Naive thymus-derived CD4-positive, alpha-beta T cell (primary cell): ENCODE measurements at regions not wholly inside any gene's neighbourhood (a gene's known extent, or its start where the extent isn't known, plus 50 kb on each side); places are given as distances from the start of the nearest gene placed in this dataset.

Experiments used
- ATAC-seq: fragments of 150-1000 bp; cut with Tn5 transposase; 2 replicates; pipeline ENCODE4 v1.10.0; 2021; ENCODE audit warnings: mild to moderate bottlenecking, moderate library complexity
- CTCF ChIA-PET: fragments of 350-600 bp; sonication (Branson Sonifier 250); formaldehyde crosslinking; loops from one replicate; lab custom pipeline; 2021; ENCODE audit warnings: antibody characterized with exemption; lab: Charles Lee
- POLR2A ChIA-PET: fragments of 350-600 bp; sonication (Branson Sonifier 250); formaldehyde crosslinking; loops from one replicate; lab custom pipeline; 2021; ENCODE audit warnings: antibody characterized with exemption, inconsistent platforms; lab: Charles Lee
- DNase-seq, 9 donors: peaks; one replicate each; pipeline versions ENCODE4 v3.0.0 to v3.0.0-alpha.2; 2020 to 2022; ENCODE audit warnings: mixed read lengths in 1 of 9
- H3K27ac ChIP-seq: one replicate; pipeline ENCODE4 v1.7.0; 2013; ENCODE audit warnings: mild to moderate bottlenecking, low read depth, low read length, moderate library complexity
- H3K27me3 ChIP-seq, 2 donors: one replicate each; pipeline ENCODE4 v1.7.0; 2013; ENCODE audit warnings: low read length in 2 of 2, mild to moderate bottlenecking in 2 of 2, moderate library complexity in 2 of 2; ENCODE audit not compliant: control insufficient read depth in 2 of 2, insufficient read depth in 2 of 2
- H3K36me3 ChIP-seq, 3 experiments: 1 replicate in 2 of 3; 2 replicates in 1 of 3; pipeline ENCODE4 v1.7.0; 2013; ENCODE audit warnings: low read length in 3 of 3, mild to moderate bottlenecking in 3 of 3, moderate library complexity in 1 of 3; ENCODE audit not compliant: insufficient read depth in 3 of 3, control insufficient read depth in 2 of 3
- H3K4me1 ChIP-seq, 2 donors: one replicate each; pipeline ENCODE4 v1.7.0; 2013; ENCODE audit warnings: low read length in 2 of 2, mild to moderate bottlenecking in 2 of 2, moderate library complexity in 1 of 2; ENCODE audit not compliant: control insufficient read depth in 2 of 2, insufficient read depth in 2 of 2
- H3K4me3 ChIP-seq: 2 replicates; pipeline ENCODE4 v1.7.0; 2013; ENCODE audit warnings: mild to moderate bottlenecking, low read length
- H3K9me3 ChIP-seq, 3 experiments: 1 replicate in 2 of 3; 2 replicates in 1 of 3; pipeline ENCODE4 v1.7.0; 2013; ENCODE audit warnings: low read length in 3 of 3; ENCODE audit not compliant: control insufficient read depth in 2 of 3
- H3K27ac Mint-ChIP-seq, 9 donors: one replicate each; pipeline ENCODE4 v1.8.0; 2020 to 2022; ENCODE audit warnings: mixed read lengths in 9 of 9, mild to moderate bottlenecking in 8 of 9, moderate library complexity in 5 of 9, inconsistent platforms in 2 of 9
- H3K27me3 Mint-ChIP-seq, 5 donors: one replicate each; pipeline ENCODE4 v1.8.0; 2021 to 2022; ENCODE audit warnings: mixed read lengths in 5 of 5, mild to moderate bottlenecking in 1 of 5
- H3K36me3 Mint-ChIP-seq, 5 donors: one replicate each; pipeline ENCODE4 v1.8.0; 2020 to 2022; ENCODE audit warnings: mixed read lengths in 5 of 5, mild to moderate bottlenecking in 3 of 5, inconsistent platforms in 1 of 5
- H3K4me1 Mint-ChIP-seq, 7 donors: one replicate each; pipeline ENCODE4 v1.8.0; 2020 to 2022; ENCODE audit warnings: mixed read lengths in 7 of 7, mild to moderate bottlenecking in 3 of 7, inconsistent platforms in 1 of 7
- H3K4me3 Mint-ChIP-seq, 10 donors: one replicate each; pipeline ENCODE4 v1.8.0; 2020 to 2022; ENCODE audit warnings: mild to moderate bottlenecking in 10 of 10, mixed read lengths in 10 of 10, moderate library complexity in 6 of 10, inconsistent platforms in 2 of 10
- H3K9me3 Mint-ChIP-seq, 11 donors: one replicate each; pipeline ENCODE4 v1.8.0; 2020 to 2022; ENCODE audit warnings: mixed read lengths in 11 of 11, mild to moderate bottlenecking in 4 of 11, inconsistent platforms in 1 of 11, moderate library complexity in 1 of 11
- intact Hi-C, 2 donors: fragments of 100-400 bp; cut with micrococcal nuclease; formaldehyde crosslinking; loops; one replicate each; pipeline ENCODE4 v1.15.1; 2023

DNA sequence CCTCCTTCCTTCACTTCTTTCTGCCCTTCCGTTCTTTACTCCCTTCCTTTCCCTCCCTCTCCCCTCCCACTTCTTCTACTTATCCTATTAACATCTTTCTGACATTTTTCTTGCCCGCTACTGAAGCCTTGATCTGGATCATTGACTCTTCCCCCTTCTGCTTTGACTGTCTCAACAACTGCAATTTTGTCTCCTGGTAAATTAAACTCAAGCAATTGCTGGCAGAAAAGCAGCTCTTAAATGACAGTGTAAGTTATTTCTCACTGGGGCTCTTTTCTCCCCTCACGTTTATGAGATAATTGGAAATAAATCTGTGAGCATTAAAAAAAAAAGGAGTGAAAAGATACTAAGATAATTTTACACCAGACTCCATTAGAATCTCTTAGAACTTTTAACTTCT, 120.0 kb downstream of the SLC17A6 start:
- Histone ChIP-seq H3K36me3 (no peaks in the 10 kb centered on the region), H3K27me3 (peaks cover 0 to 4% of the 10 kb centered on the region in 2 donors), H3K9me3 (no peaks in the 10 kb centered on the region), H3K4me1 (no peaks in the 10 kb centered on the region), H3K4me3 (no peak overlapping the region), H3K27ac (no peak overlapping the region)
- Mint-ChIP-seq H3K36me3 (no peaks in the 10 kb centered on the region), H3K9me3 (peaks cover 0 to 4% (median 0%) of the 10 kb centered on the region in 11 donors), H3K27me3 (peaks cover 0 to 17% (median 1%) of the 10 kb centered on the region in 5 donors), H3K4me1 (no peaks in the 10 kb centered on the region), H3K27ac (no peak overlapping the region), H3K4me3 (no peak overlapping the region)
- intact Hi-C loops, result no loop called here
- POLR2A ChIA-PET, result no interaction called here
- DNase-seq (no peak), ATAC-seq (no peak)
- CTCF ChIA-PET, result no interaction called here

- Histone ChIP-seq H3K27ac (no peak overlapping the region), H3K4me3 (no peak overlapping the region), H3K4me1 (no peaks in the 10 kb centered on the region), H3K36me3 (no peaks in the 10 kb centered on the region), H3K27me3 (peaks cover 0 to 4% of the 10 kb centered on the region in 2 donors), H3K9me3 (no peaks in the 10 kb centered on the region)
- ChIA-PET CTCF (no interaction called here), POLR2A (no interaction called here)
- H3K27ac Mint-ChIP-seq, result no peak overlapping the region
- H3K4me3 Mint-ChIP-seq, result no peak overlapping the region
- no peak for ATAC-seq
- no peaks in the 10 kb centered on the region for H3K36me3 Mint-ChIP-seq
- peaks cover 0 to 4% (median 0%) of the 10 kb centered on the region in 11 donors for H3K9me3 Mint-ChIP-seq
- DNase-seq, result no peak
- H3K27me3 Mint-ChIP-seq, result peaks cover 0 to 16% (median 8%) of the 10 kb centered on the region in 5 donors
- no peaks in the 10 kb centered on the region for H3K4me1 Mint-ChIP-seq
- intact Hi-C loops, result no loop called here
Observed at GRCh38 chr11:22456993-22457762, 119.0 kb downstream of the SLC17A6 start.

- H3K36me3 ChIP-seq, result no peaks in the 10 kb centered on the region
- H3K4me3 Mint-ChIP-seq, result no peak overlapping the region
- no peak overlapping the region for H3K4me3 ChIP-seq
- POLR2A ChIA-PET, result no interaction called here
- no peaks in the 10 kb centered on the region for H3K4me1 Mint-ChIP-seq
- no peak overlapping the region for H3K27ac ChIP-seq
- intact Hi-C loops, result no loop called here
- no peak for DNase-seq
- peaks cover 0 to 2% (median 0%) of the 10 kb centered on the region in 11 donors for H3K9me3 Mint-ChIP-seq
- no peaks in the 10 kb centered on the region for H3K4me1 ChIP-seq
- no peaks in the 10 kb centered on the region for H3K9me3 ChIP-seq
- peaks cover 0 to 4% of the 10 kb centered on the region in 2 donors for H3K27me3 ChIP-seq
- peaks cover 0 to 22% (median 13%) of the 10 kb centered on the region in 5 donors for H3K27me3 Mint-ChIP-seq
- no peaks in the 10 kb centered on the region for H3K36me3 Mint-ChIP-seq
- H3K27ac Mint-ChIP-seq, result no peak overlapping the region
- no peak for ATAC-seq
- CTCF ChIA-PET, result no interaction called here
Observed at GRCh38 chr11:22454461-22455090, 116.4 kb downstream of the SLC17A6 start.

DNA sequence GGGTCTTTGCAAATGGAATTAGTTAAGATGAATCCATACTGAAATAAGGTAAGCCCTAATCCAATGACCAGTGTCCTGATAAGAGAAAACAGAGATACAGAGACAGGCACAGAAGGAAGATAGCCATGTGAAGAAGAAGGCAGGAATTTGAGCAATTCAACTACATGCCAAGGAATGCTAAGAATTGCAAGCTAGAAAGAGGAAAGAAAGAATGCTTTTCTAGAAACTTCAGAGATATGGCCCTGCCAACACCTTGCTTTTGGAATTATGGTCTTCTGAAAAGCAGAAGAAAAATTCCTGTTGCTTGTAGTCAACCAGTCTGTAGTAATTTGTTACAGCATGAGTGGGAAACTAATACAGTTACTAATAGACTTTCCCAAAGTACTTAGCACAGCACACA, 111.3 kb downstream of the SLC17A6 start:
- H3K27me3 Mint-ChIP-seq, result peaks cover 0 to 30% (median 27%) of the 10 kb centered on the region in 5 donors
- intact Hi-C loops, result no loop called here
- Histone ChIP-seq H3K27me3 (peaks cover 0 to under 1% of the 10 kb centered on the region in 2 donors), H3K4me3 (no peak overlapping the region), H3K9me3 (no peaks in the 10 kb centered on the region), H3K36me3 (no peaks in the 10 kb centered on the region), H3K27ac (no peak overlapping the region), H3K4me1 (no peaks in the 10 kb centered on the region)
- no peaks in the 10 kb centered on the region for H3K4me1 Mint-ChIP-seq
- H3K27ac Mint-ChIP-seq, result no peak overlapping the region
- ATAC-seq (no peak), DNase-seq (no peak)
- no peak overlapping the region for H3K4me3 Mint-ChIP-seq
- CTCF ChIA-PET, result no interaction called here
- POLR2A ChIA-PET, result no interaction called here
- no peaks in the 10 kb centered on the region for H3K36me3 Mint-ChIP-seq
- peaks cover 0 to 5% (median 0%) of the 10 kb centered on the region in 11 donors for H3K9me3 Mint-ChIP-seq

GRCh38 chr11:22444076-22444475, 105.9 kb downstream of the SLC17A6 start:
- Histone ChIP-seq H3K27me3 (no peaks in the 10 kb centered on the region), H3K4me1 (no peaks in the 10 kb centered on the region), H3K27ac (no peak overlapping the region), H3K4me3 (no peak overlapping the region), H3K36me3 (no peaks in the 10 kb centered on the region), H3K9me3 (no peaks in the 10 kb centered on the region)
- H3K36me3 Mint-ChIP-seq, result no peaks in the 10 kb centered on the region
- H3K27me3 Mint-ChIP-seq, result peaks cover 0 to 23% (median 15%) of the 10 kb centered on the region in 5 donors
- intact Hi-C loops, result no loop called here
- no peak overlapping the region for H3K4me3 Mint-ChIP-seq
- ChIA-PET POLR2A (no interaction called here), CTCF (no interaction called here)
- no peak overlapping the region for H3K27ac Mint-ChIP-seq
- H3K9me3 Mint-ChIP-seq, result peaks cover 0 to 5% (median 0%) of the 10 kb centered on the region in 11 donors
- no peaks in the 10 kb centered on the region for H3K4me1 Mint-ChIP-seq
- no peak for DNase-seq
- no peak for ATAC-seq

DNA sequence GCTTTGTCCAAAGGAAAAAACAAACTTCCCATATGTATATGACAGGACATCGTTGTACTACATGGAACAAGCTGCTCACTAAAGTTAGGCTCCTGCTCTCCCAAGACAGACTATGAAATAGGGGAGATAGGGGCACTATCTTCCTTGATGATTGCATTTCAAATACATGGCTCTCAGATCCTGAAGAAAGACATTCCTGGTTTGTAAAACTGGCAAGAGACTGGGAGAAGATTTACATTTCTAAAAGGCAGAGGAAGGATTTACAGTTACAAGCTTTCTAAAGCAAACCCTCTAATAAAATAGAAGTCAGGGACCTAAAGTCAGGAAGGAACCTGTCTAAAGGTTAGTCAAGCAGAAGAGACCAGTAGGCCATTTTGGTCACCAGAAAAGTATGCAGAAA, 103.7 kb downstream of the SLC17A6 start:
- Mint-ChIP-seq H3K9me3 (peaks cover 0 to 5% (median 0%) of the 10 kb centered on the region in 11 donors), H3K27me3 (peaks cover 0 to 14% (median 3%) of the 10 kb centered on the region in 5 donors), H3K4me1 (no peaks in the 10 kb centered on the region), H3K36me3 (no peaks in the 10 kb centered on the region), H3K27ac (no peak overlapping the region), H3K4me3 (no peak overlapping the region)
- H3K4me3 ChIP-seq, result no peak overlapping the region
- no peak overlapping the region for H3K27ac ChIP-seq
- no peaks in the 10 kb centered on the region for H3K9me3 ChIP-seq
- intact Hi-C loops, result no loop called here
- H3K36me3 ChIP-seq, result no peaks in the 10 kb centered on the region
- DNase-seq, result no peak
- H3K4me1 ChIP-seq, result no peaks in the 10 kb centered on the region
- H3K27me3 ChIP-seq, result no peaks in the 10 kb centered on the region
- ATAC-seq, result no peak
- ChIA-PET POLR2A (no interaction called here), CTCF (no interaction called here)
